ENCODE measurements at regions not wholly inside any gene's neighbourhood (a gene's known extent, or its start where the extent isn't known, plus 50 kb on each side); places are given as distances from the start of the nearest gene placed in this dataset.

GRCh38 chr3:28067014-28067413, 174.4 kb upstream of the CMC1 start:
- CTCF ChIA-PET = no interaction called here
- H3K36me3 ChIP-seq (ENCODE audit: insufficient read depth, low read length) = no peaks in the 10 kb centered on the region
- no peaks in the 10 kb centered on the region for H3K4me1 Mint-ChIP-seq (ENCODE audit: low read depth)
- peaks cover 3% of the 10 kb centered on the region for H3K9me3 Mint-ChIP-seq
- intact Hi-C loops (cut with DNase I, micrococcal nuclease) = no loop called here
- H3K27ac ChIP-seq (ENCODE audit: low read depth in 1 of 2, low read length in 2 of 2) = no peak overlapping the region
- no peaks in the 10 kb centered on the region for H3K36me3 Mint-ChIP-seq (ENCODE audit: low read depth)
- H3K27ac Mint-ChIP-seq = no peak overlapping the region
- no peak for TF ChIP-seq CTCF (IDR thresholded peaks at IDR 0.05)
- no peak overlapping the region for H3K4me3 Mint-ChIP-seq
- H3K27me3 Mint-ChIP-seq = no peaks in the 10 kb centered on the region
- no peaks in the 10 kb centered on the region for H3K4me1 ChIP-seq (ENCODE audit: insufficient read depth, low read length)
- peaks cover 4 to 7% of the 10 kb centered on the region in 2 experiments for H3K9me3 ChIP-seq (ENCODE audit: control insufficient read depth in 1 of 2, insufficient read depth in 1 of 2, low read length in 2 of 2)
- POLR2A ChIA-PET = interaction anchor here (0.5 kb wide), 1 partner anchor 189 kb away, joined by 3 read pairs; no protein-coding TSS in a partner anchor
- H3K27me3 ChIP-seq (ENCODE audit: control insufficient read depth in 1 of 2, insufficient read depth in 2 of 2, low read length in 2 of 2) = no peaks in the 10 kb centered on the region
- H3K4me3 ChIP-seq (ENCODE audit: low read length) = no peak overlapping the region
- DNase-seq = no peak
- no peak for ATAC-seq (ENCODE audit: poor library complexity)

- no peaks in the 10 kb centered on the region for H3K36me3 Mint-ChIP-seq (ENCODE audit: low read depth)
- no peaks in the 10 kb centered on the region for H3K4me1 Mint-ChIP-seq (ENCODE audit: low read depth)
- Histone ChIP-seq H3K27me3 (ENCODE audit: control insufficient read depth in 1 of 2, insufficient read depth in 2 of 2, low read length in 2 of 2) (no peaks in the 10 kb centered on the region), H3K9me3 (ENCODE audit: control insufficient read depth in 1 of 2, insufficient read depth in 1 of 2, low read length in 2 of 2) (peaks cover 4 to 7% of the 10 kb centered on the region in 2 experiments), H3K4me1 (ENCODE audit: insufficient read depth, low read length) (no peaks in the 10 kb centered on the region), H3K36me3 (ENCODE audit: insufficient read depth, low read length) (no peaks in the 10 kb centered on the region), H3K4me3 (ENCODE audit: low read length) (no peak overlapping the region), H3K27ac (ENCODE audit: low read depth in 1 of 2, low read length in 2 of 2) (no peak overlapping the region)
- no peaks in the 10 kb centered on the region for H3K27me3 Mint-ChIP-seq
- POLR2A ChIA-PET = no interaction called here
- no peak for TF ChIP-seq CTCF (IDR thresholded peaks at IDR 0.05)
- peaks cover 3% of the 10 kb centered on the region for H3K9me3 Mint-ChIP-seq
- ATAC-seq (ENCODE audit: poor library complexity) (no peak), DNase-seq (no peak)
- intact Hi-C loops (cut with DNase I, micrococcal nuclease) = no loop called here
- no peak overlapping the region for H3K27ac Mint-ChIP-seq
- CTCF ChIA-PET = no interaction called here
- H3K4me3 Mint-ChIP-seq = no peak overlapping the region
Measured at GRCh38 chr3:28068342-28068741, 173.1 kb upstream of the CMC1 start.

- H3K36me3 Mint-ChIP-seq (ENCODE audit: low read depth) = no peaks in the 10 kb centered on the region
- Histone ChIP-seq H3K4me3 (ENCODE audit: low read length) (no peak overlapping the region), H3K36me3 (ENCODE audit: insufficient read depth, low read length) (no peaks in the 10 kb centered on the region), H3K27me3 (ENCODE audit: control insufficient read depth in 1 of 2, insufficient read depth in 2 of 2, low read length in 2 of 2) (no peaks in the 10 kb centered on the region), H3K9me3 (ENCODE audit: control insufficient read depth in 1 of 2, insufficient read depth in 1 of 2, low read length in 2 of 2) (peaks cover 4 to 7% of the 10 kb centered on the region in 2 experiments), H3K4me1 (ENCODE audit: insufficient read depth, low read length) (no peaks in the 10 kb centered on the region), H3K27ac (ENCODE audit: low read depth in 1 of 2, low read length in 2 of 2) (no peak overlapping the region)
- no peaks in the 10 kb centered on the region for H3K4me1 Mint-ChIP-seq (ENCODE audit: low read depth)
- H3K9me3 Mint-ChIP-seq = peaks cover 3% of the 10 kb centered on the region
- ChIA-PET CTCF (no interaction called here), POLR2A (no interaction called here)
- intact Hi-C loops (cut with DNase I, micrococcal nuclease) = no loop called here
- H3K4me3 Mint-ChIP-seq = no peak overlapping the region
- ATAC-seq (ENCODE audit: poor library complexity) = no peak
- no peak overlapping the region for H3K27ac Mint-ChIP-seq
- no peak for TF ChIP-seq CTCF (IDR thresholded peaks at IDR 0.05)
- no peaks in the 10 kb centered on the region for H3K27me3 Mint-ChIP-seq
- no peak for DNase-seq
Measured at GRCh38 chr3:28069438-28069837, 172.0 kb upstream of the CMC1 start.
